Vagina (tissue), 2 donors: ENCODE measurements at regions not wholly inside any gene's neighbourhood (a gene's known extent, or its start where the extent isn't known, plus 50 kb on each side); places are given as distances from the start of the nearest gene placed in this dataset.

Experiments used
- DNase-seq, 2 donors: peaks; one replicate each; pipeline ENCODE4 v3.0.0-alpha.2; 2017; ENCODE audit errors: extremely low spot score in 2 of 2
- H3K27ac ChIP-seq: fragments of 200-600 bp; sonication (generic); one replicate; pipeline ENCODE4 v1.5.1; 2019
- H3K27me3 ChIP-seq: fragments of 200-600 bp; sonication (generic); one replicate; pipeline ENCODE4 v1.5.1; 2019
- H3K36me3 ChIP-seq, 2 donors: fragments of 200-600 bp; sonication (generic); one replicate each; pipeline ENCODE4 v1.5.1; 2017 to 2019
- H3K4me1 ChIP-seq: fragments of 200-600 bp; sonication (generic); one replicate; pipeline ENCODE4 v1.5.1; 2019
- H3K4me3 ChIP-seq, 2 donors: fragments of 200-600 bp; sonication (generic); 1 replicate in 1 of 2; 2 replicates in 1 of 2; pipeline ENCODE4 v1.5.1; 2016 to 2019
- H3K9me3 ChIP-seq: fragments of 200-600 bp; sonication (generic); one replicate; pipeline ENCODE4 v1.5.1; 2019
- POLR2A ChIP-seq, 2 donors: fragments of 450-650 bp; IDR thresholded peaks; one replicate each; pipeline ENCODE4 v1.6.1; 2017; ENCODE audit warnings: antibody characterized with exemption in 2 of 2, mild to moderate bottlenecking in 2 of 2, moderate library complexity in 2 of 2
- POLR2AphosphoS5 ChIP-seq, 2 donors: sonication (generic); formaldehyde crosslinking; IDR thresholded peaks; one replicate each; pipeline ENCODE4 v1.9.0; 2017; ENCODE audit warnings: antibody characterized with exemption in 2 of 2, mild to moderate bottlenecking in 2 of 2, low read depth in 1 of 2; ENCODE audit not compliant: insufficient read depth in 1 of 2
- intact Hi-C: fragments of 100-400 bp; cut with DNase I; formaldehyde crosslinking; loops from one replicate; pipeline ENCODE4 v1.15.1; 2023
- TF ChIP-seq, protein P1 (sequence below), 3 experiments: fragments of 450-650 bp in 2 of 3; fragments of 200-600 bp in 1 of 3; sonication (generic) in 1 of 3; IDR thresholded peaks; one replicate each; pipeline ENCODE4 v1.5.1; 2017 to 2019; ENCODE audit warnings: antibody characterized with exemption in 3 of 3, mild to moderate bottlenecking in 2 of 3, moderate library complexity in 2 of 3

DNA sequence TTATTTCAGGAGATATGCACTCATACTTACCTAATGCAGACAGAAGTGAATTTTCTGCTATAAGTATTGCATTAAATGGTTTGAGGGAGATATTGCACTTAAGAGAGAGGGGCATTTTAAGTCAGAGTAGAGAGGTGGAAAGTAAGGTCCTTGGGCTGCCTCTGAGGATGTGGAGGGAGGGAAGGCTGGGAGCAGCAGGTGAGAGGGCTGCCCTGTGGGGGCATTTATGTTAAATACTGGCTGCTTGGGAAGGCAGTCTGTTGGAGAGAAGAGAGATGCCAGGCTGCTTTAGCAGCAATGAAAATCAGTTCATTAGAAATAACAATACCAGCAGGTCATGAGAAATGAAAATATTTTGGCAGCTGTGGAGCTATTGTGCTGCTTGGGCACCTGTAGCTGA, 576.2 kb upstream of the HS6ST1 start:
- Histone ChIP-seq H3K4me3 (no peak overlapping the region), H3K9me3 (no peaks in the 10 kb centered on the region), H3K27ac (no peak overlapping the region), H3K27me3 (no peaks in the 10 kb centered on the region), H3K36me3 (no peaks in the 10 kb centered on the region), H3K4me1 (no peaks in the 10 kb centered on the region)
- TF ChIP-seq POLR2A (IDR thresholded peaks at IDR 0.05) (no peak), POLR2AphosphoS5 (IDR thresholded peaks at IDR 0.05; ENCODE audit: insufficient read depth in 1 of 2, low read depth in 1 of 2) (no peak)
- TF ChIP-seq, protein P1, sequence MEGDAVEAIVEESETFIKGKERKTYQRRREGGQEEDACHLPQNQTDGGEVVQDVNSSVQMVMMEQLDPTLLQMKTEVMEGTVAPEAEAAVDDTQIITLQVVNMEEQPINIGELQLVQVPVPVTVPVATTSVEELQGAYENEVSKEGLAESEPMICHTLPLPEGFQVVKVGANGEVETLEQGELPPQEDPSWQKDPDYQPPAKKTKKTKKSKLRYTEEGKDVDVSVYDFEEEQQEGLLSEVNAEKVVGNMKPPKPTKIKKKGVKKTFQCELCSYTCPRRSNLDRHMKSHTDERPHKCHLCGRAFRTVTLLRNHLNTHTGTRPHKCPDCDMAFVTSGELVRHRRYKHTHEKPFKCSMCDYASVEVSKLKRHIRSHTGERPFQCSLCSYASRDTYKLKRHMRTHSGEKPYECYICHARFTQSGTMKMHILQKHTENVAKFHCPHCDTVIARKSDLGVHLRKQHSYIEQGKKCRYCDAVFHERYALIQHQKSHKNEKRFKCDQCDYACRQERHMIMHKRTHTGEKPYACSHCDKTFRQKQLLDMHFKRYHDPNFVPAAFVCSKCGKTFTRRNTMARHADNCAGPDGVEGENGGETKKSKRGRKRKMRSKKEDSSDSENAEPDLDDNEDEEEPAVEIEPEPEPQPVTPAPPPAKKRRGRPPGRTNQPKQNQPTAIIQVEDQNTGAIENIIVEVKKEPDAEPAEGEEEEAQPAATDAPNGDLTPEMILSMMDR (IDR thresholded peaks at IDR 0.05) = no peak
- intact Hi-C loops = no loop called here
- DNase-seq = no peak

DNA sequence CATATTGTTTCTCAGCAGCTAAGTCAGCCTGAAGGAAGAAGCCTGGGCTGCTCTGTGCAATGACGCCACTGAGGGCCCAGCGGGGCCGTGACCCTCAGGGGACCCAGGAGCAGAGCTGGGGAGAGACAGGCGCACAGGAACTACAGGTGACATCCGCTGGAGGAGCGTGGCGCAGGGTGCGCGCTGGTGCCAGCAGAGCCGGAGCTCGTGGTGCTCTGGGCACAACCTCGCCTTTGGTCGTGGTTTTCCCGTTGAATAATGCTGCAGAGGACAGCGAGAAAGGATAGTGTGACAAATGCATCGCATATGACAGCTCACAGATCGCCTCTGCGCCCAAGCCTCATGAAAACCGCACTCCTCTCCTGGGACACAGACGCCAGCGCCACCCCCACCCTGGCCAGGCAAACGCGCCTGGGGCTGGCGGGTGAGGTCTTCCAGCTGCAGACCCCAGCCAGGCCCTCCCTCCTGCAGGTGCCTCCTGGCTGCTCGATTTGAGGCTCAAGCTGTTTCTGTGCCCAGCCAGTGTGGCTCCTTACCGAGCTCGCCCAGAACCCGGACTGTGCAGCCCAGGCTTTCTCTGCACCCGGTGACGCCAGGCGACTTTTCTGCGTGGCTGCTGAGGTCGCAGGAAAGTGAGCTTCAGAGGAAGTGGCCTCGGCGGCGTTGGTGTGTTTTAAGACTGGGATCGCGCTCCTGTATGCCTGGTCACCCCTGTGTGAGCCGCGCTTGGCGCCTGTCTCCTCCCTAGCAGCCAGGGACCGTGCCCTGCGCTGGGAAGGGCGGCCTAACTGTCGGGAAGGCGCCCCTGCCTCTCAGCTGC, 583.1 kb upstream of the HS6ST1 start:
- Histone ChIP-seq H3K27ac (no peak overlapping the region), H3K9me3 (no peaks in the 10 kb centered on the region), H3K27me3 (no peaks in the 10 kb centered on the region), H3K4me3 (no peak overlapping the region), H3K4me1 (no peaks in the 10 kb centered on the region), H3K36me3 (no peaks in the 10 kb centered on the region)
- intact Hi-C loops = no loop called here
- no peak for DNase-seq
- no peak for TF ChIP-seq POLR2A (IDR thresholded peaks at IDR 0.05)
- TF ChIP-seq POLR2AphosphoS5 (IDR thresholded peaks at IDR 0.05; ENCODE audit: insufficient read depth in 1 of 2, low read depth in 1 of 2) = no peak
- TF ChIP-seq, protein P1 (IDR thresholded peaks at IDR 0.05) = no peak

GRCh38 chr2:128903637-128904036, 585.0 kb upstream of the HS6ST1 start:
- DNase-seq = no peak
- Histone ChIP-seq H3K9me3 (no peaks in the 10 kb centered on the region), H3K4me3 (no peak overlapping the region), H3K4me1 (no peaks in the 10 kb centered on the region), H3K27ac (no peak overlapping the region), H3K27me3 (no peaks in the 10 kb centered on the region), H3K36me3 (no peaks in the 10 kb centered on the region)
- no peak for TF ChIP-seq POLR2A (IDR thresholded peaks at IDR 0.05)
- intact Hi-C loops = no loop called here

DNA sequence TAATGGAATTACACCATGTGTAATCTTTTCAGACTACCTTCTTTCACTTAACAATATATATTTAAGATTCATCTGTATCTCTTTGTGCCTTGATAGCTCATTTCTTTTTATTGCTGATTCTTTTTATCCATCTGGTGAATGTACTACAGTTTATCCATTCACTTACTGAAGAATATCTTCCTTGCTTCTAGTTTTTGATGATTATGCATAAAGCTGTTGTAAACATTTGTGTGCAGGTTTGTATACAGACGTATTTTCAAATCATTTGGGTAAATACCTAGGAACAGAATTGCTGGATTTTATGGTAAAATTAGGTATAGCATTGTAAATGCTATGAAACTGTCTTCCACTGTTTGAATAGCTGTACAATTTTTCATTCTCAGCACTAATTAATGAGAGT, 592.6 kb upstream of the HS6ST1 start:
- Histone ChIP-seq H3K4me1 (no peaks in the 10 kb centered on the region), H3K4me3 (no peak overlapping the region), H3K36me3 (no peaks in the 10 kb centered on the region), H3K27me3 (no peaks in the 10 kb centered on the region), H3K27ac (no peak overlapping the region), H3K9me3 (no peaks in the 10 kb centered on the region)
- intact Hi-C loops = no loop called here
- TF ChIP-seq POLR2AphosphoS5 (IDR thresholded peaks at IDR 0.05; ENCODE audit: insufficient read depth in 1 of 2, low read depth in 1 of 2) (no peak), POLR2A (IDR thresholded peaks at IDR 0.05) (no peak)
- TF ChIP-seq, protein P1 (IDR thresholded peaks at IDR 0.05) = no peak
- DNase-seq = no peak

GRCh38 chr2:128914320-128914719, 595.7 kb upstream of the HS6ST1 start:
- H3K4me3 ChIP-seq = no peak overlapping the region
- H3K27ac ChIP-seq = no peak overlapping the region
- H3K4me1 ChIP-seq = no peaks in the 10 kb centered on the region
- H3K27me3 ChIP-seq = no peaks in the 10 kb centered on the region
- no peaks in the 10 kb centered on the region for H3K9me3 ChIP-seq
- TF ChIP-seq, protein P1 (IDR thresholded peaks at IDR 0.05) = no peak
- TF ChIP-seq POLR2A (IDR thresholded peaks at IDR 0.05) (no peak), POLR2AphosphoS5 (IDR thresholded peaks at IDR 0.05; ENCODE audit: insufficient read depth in 1 of 2, low read depth in 1 of 2) (no peak)
- no peaks in the 10 kb centered on the region for H3K36me3 ChIP-seq
- intact Hi-C loops = no loop called here
- DNase-seq = no peak
